T-helper 2 cell treated with Interferon-gamma antibody and Interleukin-4, amounts not matched to agents 5 μg/mL and 100 μg/mL, for 36 hours (primary cell): ENCODE measurements at regions not wholly inside any gene's neighbourhood (a gene's known extent, or its start where the extent isn't known, plus 50 kb on each side); places are given as distances from the start of the nearest gene placed in this dataset.

Experiments used
- DNase-seq: peaks from one replicate; pipeline ENCODE4 v3.0.0; 2021; ENCODE audit warnings: low spot score
- H3K27ac Mint-ChIP-seq: one replicate; pipeline ENCODE4 v1.8.0; 2021; ENCODE audit warnings: mild to moderate bottlenecking, mixed read lengths
- H3K27me3 Mint-ChIP-seq: one replicate; pipeline ENCODE4 v1.8.0; 2021; ENCODE audit warnings: low read depth, mixed read lengths
- H3K36me3 Mint-ChIP-seq: one replicate; pipeline ENCODE4 v1.8.0; 2021; ENCODE audit warnings: low read depth, mixed read lengths
- H3K4me1 Mint-ChIP-seq: one replicate; pipeline ENCODE4 v1.8.0; 2021; ENCODE audit warnings: low read depth, mixed read lengths
- H3K4me3 Mint-ChIP-seq: one replicate; pipeline ENCODE4 v1.8.0; 2022; ENCODE audit warnings: mild to moderate bottlenecking, moderate library complexity, mixed read lengths
- H3K9me3 Mint-ChIP-seq: one replicate; pipeline ENCODE4 v1.8.0; 2021; ENCODE audit warnings: mixed read lengths

- Mint-ChIP-seq H3K4me1 (no peaks in the 10 kb centered on the region), H3K4me3 (no peak overlapping the region), H3K9me3 (no peaks in the 10 kb centered on the region), H3K27me3 (no peaks in the 10 kb centered on the region), H3K36me3 (no peaks in the 10 kb centered on the region), H3K27ac (no peak overlapping the region)
- no peak for DNase-seq
These were observed 280.5 kb downstream of the QKI start for GRCh38 chr6:163694988-163695398.

DNA sequence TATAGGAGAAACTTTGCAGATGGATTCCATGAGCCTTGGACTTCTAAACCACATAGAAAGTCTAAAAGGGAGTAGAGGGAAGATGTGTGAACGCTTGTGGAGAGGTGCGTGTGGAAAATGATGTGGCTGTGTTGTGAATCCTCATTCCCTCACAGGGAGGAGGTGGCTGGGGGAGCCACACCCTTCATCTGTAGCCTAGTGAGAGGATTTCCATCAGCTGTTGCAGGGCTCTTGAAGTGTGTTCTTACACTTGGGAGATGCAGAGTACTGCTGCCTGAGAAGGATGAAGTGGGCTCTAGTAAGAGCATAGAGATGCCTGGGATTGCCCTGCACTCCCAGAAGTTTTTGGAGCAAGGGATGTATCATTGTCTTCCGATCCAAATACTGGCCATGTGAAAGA is 279.6 kb downstream of the QKI start:
- Mint-ChIP-seq H3K4me1 (no peaks in the 10 kb centered on the region), H3K4me3 (no peak overlapping the region), H3K36me3 (no peaks in the 10 kb centered on the region), H3K27me3 (no peaks in the 10 kb centered on the region), H3K27ac (no peak overlapping the region), H3K9me3 (no peaks in the 10 kb centered on the region)
- no peak for DNase-seq

GRCh38 chr6:163691049-163691448 is 276.5 kb downstream of the QKI start:
- Mint-ChIP-seq H3K4me3 (no peak overlapping the region), H3K27me3 (no peaks in the 10 kb centered on the region), H3K27ac (no peak overlapping the region), H3K4me1 (no peaks in the 10 kb centered on the region), H3K9me3 (no peaks in the 10 kb centered on the region), H3K36me3 (no peaks in the 10 kb centered on the region)
- DNase-seq = no peak

- no peak for DNase-seq
- H3K4me3 Mint-ChIP-seq = no peak overlapping the region
- no peaks in the 10 kb centered on the region for H3K27me3 Mint-ChIP-seq
- peaks cover 2% of the 10 kb centered on the region for H3K9me3 Mint-ChIP-seq
- no peaks in the 10 kb centered on the region for H3K36me3 Mint-ChIP-seq
- no peaks in the 10 kb centered on the region for H3K4me1 Mint-ChIP-seq
- H3K27ac Mint-ChIP-seq = no peak overlapping the region
These were observed 274.3 kb downstream of the QKI start for GRCh38 chr6:163688739-163689362.

DNA sequence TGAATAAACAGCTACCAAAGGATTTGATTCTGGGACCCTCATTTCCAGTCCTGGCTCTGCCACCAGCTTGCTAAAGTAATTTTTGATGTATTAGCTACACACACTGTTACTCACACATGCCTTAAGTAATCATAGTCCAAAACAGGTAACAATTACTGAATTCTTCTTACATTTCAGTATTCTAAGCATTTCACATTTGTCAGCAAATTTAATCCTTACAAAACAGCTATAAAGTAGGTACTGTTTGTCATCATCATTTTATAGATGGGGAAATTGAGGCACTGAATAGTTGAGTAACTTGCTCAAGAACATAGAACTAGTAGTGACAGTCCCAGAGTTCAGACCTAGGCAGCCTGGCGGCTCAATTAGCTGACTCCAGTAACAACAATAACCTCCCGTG is 272.6 kb downstream of the QKI start:
- Mint-ChIP-seq H3K9me3 (peaks cover 4% of the 10 kb centered on the region), H3K4me1 (no peaks in the 10 kb centered on the region), H3K27ac (no peak overlapping the region), H3K4me3 (no peak overlapping the region), H3K36me3 (no peaks in the 10 kb centered on the region), H3K27me3 (no peaks in the 10 kb centered on the region)
- DNase-seq = no peak

DNA sequence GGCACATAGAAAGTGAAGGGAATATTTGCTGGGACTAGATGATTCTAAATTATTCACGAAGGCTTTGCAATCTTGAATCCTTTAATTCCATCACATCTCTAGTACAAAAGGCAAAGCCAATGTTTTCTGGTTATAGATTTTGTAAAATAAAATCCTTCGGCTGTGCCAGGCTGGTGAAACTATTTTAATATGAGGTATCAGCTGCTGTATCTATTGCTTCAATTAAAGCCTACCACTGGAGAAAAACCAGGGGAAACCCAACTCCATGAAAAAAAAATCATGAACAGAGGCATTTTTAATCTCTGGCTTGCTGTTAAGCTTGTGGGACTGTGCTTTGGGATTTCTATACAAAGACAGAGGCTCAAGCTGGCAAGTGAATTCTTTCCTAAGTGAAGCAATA is 271.8 kb downstream of the QKI start:
- Mint-ChIP-seq H3K27ac (no peak overlapping the region), H3K9me3 (peaks cover 4% of the 10 kb centered on the region), H3K4me3 (no peak overlapping the region), H3K4me1 (no peaks in the 10 kb centered on the region), H3K36me3 (no peaks in the 10 kb centered on the region), H3K27me3 (no peaks in the 10 kb centered on the region)
- DNase-seq = no peak

GRCh38 chr6:163683105-163683622 is 268.6 kb downstream of the QKI start:
- H3K9me3 Mint-ChIP-seq = peaks cover 4% of the 10 kb centered on the region
- H3K4me1 Mint-ChIP-seq = no peaks in the 10 kb centered on the region
- no peak for DNase-seq
- H3K27ac Mint-ChIP-seq = no peak overlapping the region
- H3K4me3 Mint-ChIP-seq = no peak overlapping the region
- H3K36me3 Mint-ChIP-seq = no peaks in the 10 kb centered on the region
- H3K27me3 Mint-ChIP-seq = no peaks in the 10 kb centered on the region

DNA sequence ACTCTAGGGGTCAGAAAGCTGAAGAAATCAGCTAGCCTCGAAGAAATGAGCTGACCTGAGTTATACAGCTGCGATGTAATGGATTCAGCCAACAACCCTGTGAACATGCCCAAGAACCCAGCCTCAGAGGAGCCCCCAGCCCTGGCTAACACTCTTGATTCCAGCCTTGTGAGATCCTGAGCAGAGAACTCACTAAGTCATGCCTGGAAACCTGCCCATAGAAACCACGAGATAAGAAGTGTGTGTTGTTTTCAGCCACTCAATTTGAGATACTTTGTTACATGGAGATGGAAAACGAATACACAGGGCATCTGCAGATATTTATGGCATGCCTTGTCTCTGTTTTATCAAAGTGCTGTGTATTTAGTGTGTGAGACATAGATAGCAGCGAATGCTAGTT is 265.2 kb downstream of the QKI start:
- no peak for DNase-seq
- Mint-ChIP-seq H3K27ac (no peak overlapping the region), H3K9me3 (peaks cover 4% of the 10 kb centered on the region), H3K27me3 (no peaks in the 10 kb centered on the region), H3K4me3 (no peak overlapping the region), H3K4me1 (no peaks in the 10 kb centered on the region), H3K36me3 (no peaks in the 10 kb centered on the region)

DNA sequence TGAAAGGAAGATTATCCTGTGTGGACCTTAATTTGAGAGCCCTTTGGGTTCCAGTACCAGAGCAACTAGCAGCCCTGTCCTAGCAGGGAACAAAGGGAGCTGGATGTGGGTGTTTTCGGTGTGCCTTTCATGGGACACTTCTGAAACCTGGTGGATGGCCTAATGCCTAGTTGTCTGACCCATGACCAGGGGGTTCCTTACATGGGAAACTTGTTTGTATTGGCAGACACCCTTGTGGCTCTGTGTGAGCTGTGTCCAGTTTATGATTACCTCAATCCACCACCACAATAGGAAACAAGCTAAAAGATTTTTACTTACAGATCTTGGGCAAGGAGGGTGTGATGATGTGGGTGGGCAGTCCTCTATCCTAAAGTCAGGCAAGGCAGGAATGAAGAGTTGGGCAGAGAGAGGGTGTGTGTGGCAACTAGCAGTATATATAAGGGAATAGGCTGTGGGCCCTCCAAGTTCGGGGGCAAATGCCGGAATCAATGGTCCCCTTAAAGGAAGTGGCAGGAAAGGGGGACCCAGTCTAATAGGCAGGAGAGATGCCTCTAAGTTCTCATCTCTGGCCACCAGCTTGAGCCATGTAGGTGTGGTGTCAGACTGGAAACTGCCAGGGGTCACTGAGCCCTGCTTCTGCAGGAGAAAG is 264.6 kb downstream of the QKI start:
- Mint-ChIP-seq H3K36me3 (no peaks in the 10 kb centered on the region), H3K27me3 (no peaks in the 10 kb centered on the region)

GRCh38 chr6:163675611-163676010 is 261.1 kb downstream of the QKI start:
- Mint-ChIP-seq H3K4me1 (no peaks in the 10 kb centered on the region), H3K36me3 (no peaks in the 10 kb centered on the region), H3K4me3 (no peak overlapping the region)

More for the DNA sequence above, 264.6 kb downstream of the QKI start:
- Mint-ChIP-seq H3K4me3 (no peak overlapping the region), H3K27ac (no peak overlapping the region), H3K4me1 (no peaks in the 10 kb centered on the region), H3K9me3 (peaks cover 4% of the 10 kb centered on the region)
- DNase-seq = no peak

DNA sequence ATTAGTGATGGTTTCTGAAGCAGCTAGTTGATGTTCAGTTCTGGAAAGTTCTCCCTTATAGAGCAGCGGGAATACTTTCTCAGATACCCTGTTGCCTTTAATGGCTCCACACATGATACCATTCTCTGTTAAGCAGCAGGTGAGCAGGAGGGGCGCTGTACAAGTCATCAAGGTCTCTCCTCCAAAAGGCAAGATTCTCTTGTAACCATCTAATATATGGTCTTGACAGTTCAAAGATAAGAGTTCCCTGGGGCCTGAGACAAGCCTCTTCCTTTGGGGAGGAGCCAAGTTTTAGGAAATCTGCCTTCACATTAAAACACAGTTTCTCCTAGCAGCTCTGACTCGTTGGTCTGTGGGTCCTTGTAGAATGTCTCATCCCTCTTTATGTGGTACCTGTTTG is 258.2 kb downstream of the QKI start:
- no peak overlapping the region for H3K27ac Mint-ChIP-seq
- H3K27me3 Mint-ChIP-seq = no peaks in the 10 kb centered on the region

More at GRCh38 chr6:163675611-163676010, 261.1 kb downstream of the QKI start:
- no peak for DNase-seq
- H3K27me3 Mint-ChIP-seq = no peaks in the 10 kb centered on the region
- H3K27ac Mint-ChIP-seq = no peak overlapping the region
- H3K9me3 Mint-ChIP-seq = no peaks in the 10 kb centered on the region

DNA sequence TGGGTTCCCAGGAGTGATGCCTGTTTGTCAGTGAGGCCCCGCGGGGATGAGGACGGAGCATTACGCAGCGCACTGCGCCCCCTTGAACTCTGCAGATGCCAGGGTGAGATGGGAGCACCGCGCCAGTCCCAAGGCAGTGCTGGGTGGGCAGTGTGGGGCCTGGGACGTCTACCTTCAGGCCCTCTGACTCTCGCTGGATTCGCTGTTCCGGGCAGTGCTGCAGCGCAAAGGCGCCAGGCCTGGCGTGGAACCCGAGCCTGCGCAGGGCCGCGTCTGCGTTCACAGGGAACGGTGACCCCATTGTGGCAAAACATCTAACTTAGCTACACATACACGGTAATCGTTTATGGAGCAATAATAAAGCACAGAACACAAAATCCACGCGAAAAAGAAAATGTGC is 257.3 kb downstream of the QKI start:
- Mint-ChIP-seq H3K27ac (no peak overlapping the region), H3K36me3 (no peaks in the 10 kb centered on the region), H3K4me1 (peaks cover 3% of the 10 kb centered on the region), H3K27me3 (no peaks in the 10 kb centered on the region), H3K9me3 (no peaks in the 10 kb centered on the region), H3K4me3 (no peak overlapping the region)
- DNase-seq = no peak

More for the DNA sequence above, 258.2 kb downstream of the QKI start:
- no peak overlapping the region for H3K4me3 Mint-ChIP-seq
- peaks cover under 1% of the 10 kb centered on the region for H3K4me1 Mint-ChIP-seq
- H3K9me3 Mint-ChIP-seq = no peaks in the 10 kb centered on the region
- no peaks in the 10 kb centered on the region for H3K36me3 Mint-ChIP-seq
- DNase-seq = no peak

DNA sequence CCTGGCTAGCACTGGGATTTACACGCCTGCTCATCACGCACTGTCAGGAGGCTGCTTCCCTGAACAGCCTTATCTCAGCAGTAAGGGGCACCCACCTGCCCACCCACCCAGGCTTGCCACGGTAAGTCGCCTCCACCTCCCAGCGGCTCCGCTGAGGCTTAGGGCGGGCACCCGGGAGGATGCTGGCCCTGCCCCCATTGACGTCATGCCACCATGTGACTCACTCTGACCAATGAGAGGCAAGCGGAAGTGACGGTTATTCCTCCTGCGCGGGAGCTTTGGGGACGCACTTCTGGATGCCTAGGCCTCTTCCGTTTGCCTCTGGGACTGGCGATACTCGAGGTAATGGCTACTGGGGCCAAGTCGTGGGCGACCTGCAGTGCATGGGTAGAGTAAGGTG is 256.8 kb downstream of the QKI start:
- no peak overlapping the region for H3K4me3 Mint-ChIP-seq
- H3K27ac Mint-ChIP-seq = no peak overlapping the region
- H3K9me3 Mint-ChIP-seq = no peaks in the 10 kb centered on the region
- no peaks in the 10 kb centered on the region for H3K27me3 Mint-ChIP-seq
- no peak for DNase-seq
- peaks cover 3% of the 10 kb centered on the region for H3K4me1 Mint-ChIP-seq
- no peaks in the 10 kb centered on the region for H3K36me3 Mint-ChIP-seq

DNA sequence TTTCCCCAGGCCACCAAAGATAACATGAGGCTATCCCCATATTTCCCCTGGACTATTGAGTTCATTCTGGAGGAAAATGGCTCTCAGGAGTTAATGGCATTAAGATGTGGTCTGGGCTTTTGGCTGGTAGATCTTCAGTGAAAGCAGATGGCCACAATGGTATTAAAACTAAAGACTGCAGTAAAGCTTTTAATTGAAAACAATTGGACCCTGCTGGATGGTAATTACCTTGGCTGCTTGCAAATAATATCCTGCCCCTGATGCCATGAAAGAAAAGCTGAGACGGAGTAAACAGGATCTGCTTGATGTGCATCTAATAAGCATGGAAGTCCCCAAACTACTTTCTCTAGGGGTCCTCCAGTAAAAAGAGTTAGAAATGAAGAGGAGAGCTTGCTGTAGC is 255.8 kb downstream of the QKI start:
- Mint-ChIP-seq H3K36me3 (no peaks in the 10 kb centered on the region), H3K4me3 (no peak overlapping the region), H3K4me1 (peaks cover 3% of the 10 kb centered on the region), H3K27ac (no peak overlapping the region), H3K27me3 (no peaks in the 10 kb centered on the region), H3K9me3 (no peaks in the 10 kb centered on the region)
- DNase-seq = no peak

DNA sequence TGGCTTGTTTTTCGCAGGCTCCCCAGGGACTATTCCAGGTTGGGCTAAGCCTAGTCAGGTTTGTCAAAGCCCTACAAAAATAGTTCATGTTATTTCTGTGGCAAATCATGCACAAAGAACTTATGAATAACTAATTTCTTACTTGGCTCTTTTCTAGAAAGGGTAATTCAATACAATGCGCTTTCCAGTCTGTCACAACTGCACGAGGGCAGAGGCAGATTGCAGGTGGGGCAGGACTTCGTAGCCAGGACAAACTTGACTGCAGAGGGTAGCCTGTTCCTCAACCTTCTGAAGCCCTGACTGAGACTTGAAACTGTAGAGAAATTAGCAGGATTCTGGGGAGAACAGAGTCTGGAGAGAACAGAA is 253.5 kb downstream of the QKI start:
- Mint-ChIP-seq H3K4me1 (peaks cover 3% of the 10 kb centered on the region), H3K27me3 (no peaks in the 10 kb centered on the region), H3K9me3 (no peaks in the 10 kb centered on the region), H3K36me3 (no peaks in the 10 kb centered on the region), H3K4me3 (no peak overlapping the region), H3K27ac (no peak overlapping the region)
- no peak for DNase-seq
